Heart left ventricle (tissue), 13 donors: ENCODE measurements at regions not wholly inside any gene's neighbourhood (a gene's known extent, or its start where the extent isn't known, plus 50 kb on each side); places are given as distances from the start of the nearest gene placed in this dataset.

Source experiments
- POLR2A ChIP-seq, 2 donors: fragments of 450-650 bp; IDR thresholded peaks; one replicate each; pipeline ENCODE4 v1.6.1; 2017; ENCODE audit warnings: antibody characterized with exemption in 2 of 2, mild to moderate bottlenecking in 2 of 2, moderate library complexity in 2 of 2
- TF ChIP-seq, protein P1 (sequence below), 12 donors: fragments of 200-600 bp; sonication (generic) in 4 of 12; IDR thresholded peaks; one replicate each; pipeline versions ENCODE4 v1.5.0 to v1.8.0; 2018 to 2022; ENCODE audit warnings: antibody characterized with exemption in 12 of 12, mild to moderate bottlenecking in 5 of 12
- donor health status: ischemic (EF 13 %, LVEDD 7.1; RV severe dilation, severe dysfunction).
- donor health status: DM: no; HTN: yes; CAD: no.
- donor health status: DM: no; HTN: no; CAD: no.
- donor health status: ischemic (EF 25% LVEDD 6.9; RV normal size, moderate dysfunction).
- donor health status: ischemic (EF 25% LVEDD 5.7; RV mildly dilated, moderate dysfunction).
- donor health status: ischemic (EF 35%, LVEDD 5.7; RV mildly dilated, moderate dysfunction).
- donor health status: nonischemic (EF 11% LVEDD 7.7; RV severe dilation, severe dysfunction).
- donor health status: DM: yes; HTN: yes; CAD: no.
- donor health status: PGD.
- donor health status: ischemic (EF 29% LVEDD 5.4; RV normal size, mild dysfunction).
- donor health status: nonischemic (EF 23%, LVEDD 6.1; RV moderate dilation, normal function).

- TF ChIP-seq POLR2A (IDR thresholded peaks at IDR 0.05): no peak
- TF ChIP-seq, protein P1, sequence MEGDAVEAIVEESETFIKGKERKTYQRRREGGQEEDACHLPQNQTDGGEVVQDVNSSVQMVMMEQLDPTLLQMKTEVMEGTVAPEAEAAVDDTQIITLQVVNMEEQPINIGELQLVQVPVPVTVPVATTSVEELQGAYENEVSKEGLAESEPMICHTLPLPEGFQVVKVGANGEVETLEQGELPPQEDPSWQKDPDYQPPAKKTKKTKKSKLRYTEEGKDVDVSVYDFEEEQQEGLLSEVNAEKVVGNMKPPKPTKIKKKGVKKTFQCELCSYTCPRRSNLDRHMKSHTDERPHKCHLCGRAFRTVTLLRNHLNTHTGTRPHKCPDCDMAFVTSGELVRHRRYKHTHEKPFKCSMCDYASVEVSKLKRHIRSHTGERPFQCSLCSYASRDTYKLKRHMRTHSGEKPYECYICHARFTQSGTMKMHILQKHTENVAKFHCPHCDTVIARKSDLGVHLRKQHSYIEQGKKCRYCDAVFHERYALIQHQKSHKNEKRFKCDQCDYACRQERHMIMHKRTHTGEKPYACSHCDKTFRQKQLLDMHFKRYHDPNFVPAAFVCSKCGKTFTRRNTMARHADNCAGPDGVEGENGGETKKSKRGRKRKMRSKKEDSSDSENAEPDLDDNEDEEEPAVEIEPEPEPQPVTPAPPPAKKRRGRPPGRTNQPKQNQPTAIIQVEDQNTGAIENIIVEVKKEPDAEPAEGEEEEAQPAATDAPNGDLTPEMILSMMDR (IDR thresholded peaks at IDR 0.05): no peak
Measured at GRCh38 chr11:115765803-115766239, 261.6 kb upstream of the CADM1 start.
